OCI-LY7 (cell line): ENCODE measurements at regions not wholly inside any gene's neighbourhood (a gene's known extent, or its start where the extent isn't known, plus 50 kb on each side); places are given as distances from the start of the nearest gene placed in this dataset.

Experiments used
- BruUV-seq: library from RNA; stranded (reverse); fragments of 400-500 nt; replicated peaks from 2 replicates; lab custom pipeline; 2021; lab: Mats Ljungman, UMichigan
- CTCF ChIA-PET: fragments of 300-600 bp; sonication (Branson Sonifier 250); formaldehyde crosslinking; loops from one replicate; lab custom pipeline; 2022; ENCODE audit warnings: antibody characterized with exemption; ENCODE audit not compliant: unreplicated experiment; lab: Charles Lee
- POLR2A ChIA-PET: fragments of 300-600 bp; sonication (Branson Sonifier 250); formaldehyde crosslinking; loops from one replicate; lab custom pipeline; 2022; ENCODE audit warnings: antibody characterized with exemption; lab: Charles Lee
- DNase-seq: peaks from one replicate; pipeline ENCODE4 v3.0.0-alpha.2; 2015; ENCODE audit warnings: low spot score
- H2AFZ ChIP-seq: fragments of 200-600 bp; sonication (generic), shearing (Covaris generic); 2 replicates; pipeline ENCODE4 v1.6.1; 2014; ENCODE audit warnings: mild to moderate bottlenecking, antibody characterized with exemption, low read length, moderate library complexity
- H3K27ac ChIP-seq: fragments of 200-600 bp; sonication (generic); 2 replicates; pipeline ENCODE4 v1.5.1; 2014; ENCODE audit warnings: mixed run types, low read depth, mild to moderate bottlenecking, moderate library complexity, low read length, inconsistent platforms; ENCODE audit not compliant: poor library complexity, severe bottlenecking
- H3K36me3 ChIP-seq: fragments of 200-600 bp; sonication (generic); 2 replicates; pipeline ENCODE4 v1.6.1; 2014; ENCODE audit warnings: mild to moderate bottlenecking, antibody characterized with exemption, low read length, moderate library complexity, mixed read lengths; ENCODE audit not compliant: insufficient read depth
- H3K4me1 ChIP-seq: fragments of 200-600 bp; sonication (generic); 2 replicates; pipeline ENCODE4 v1.5.1; 2014; ENCODE audit warnings: mild to moderate bottlenecking, low read length; ENCODE audit not compliant: insufficient read depth, poor library complexity, severe bottlenecking
- H3K4me2 ChIP-seq: fragments of 200-600 bp; sonication (generic); 2 replicates; pipeline ENCODE4 v1.6.1; 2014; ENCODE audit warnings: mild to moderate bottlenecking, low read length
- H3K4me3 ChIP-seq: fragments of 200-600 bp; sonication (generic); 2 replicates; pipeline ENCODE4 v1.5.1; 2014; ENCODE audit warnings: mild to moderate bottlenecking, low read depth, low read length; ENCODE audit not compliant: poor library complexity, severe bottlenecking
- H3K79me2 ChIP-seq: fragments of 200-600 bp; sonication (generic); 2 replicates; pipeline ENCODE4 v1.6.1; 2016; ENCODE audit warnings: low read depth, mild to moderate bottlenecking, low read length, moderate library complexity, mixed read lengths; ENCODE audit not compliant: insufficient read depth
- H3K9me2 ChIP-seq: fragments of 200-600 bp; sonication (generic); 2 replicates; pipeline ENCODE4 v1.6.1; 2016; ENCODE audit warnings: mild to moderate bottlenecking, low read length, mixed read lengths; ENCODE audit not compliant: insufficient read depth
- H3K9me3 ChIP-seq: fragments of 200-600 bp; sonication (generic); 2 replicates; pipeline ENCODE4 v1.6.1; 2014; ENCODE audit warnings: mild to moderate bottlenecking, mixed run types, low read length, mixed read lengths
- H4K20me1 ChIP-seq: fragments of 200-600 bp; sonication (generic); 2 replicates; pipeline ENCODE4 v1.6.1; 2014; ENCODE audit warnings: mild to moderate bottlenecking, antibody characterized with exemption, low read length, moderate library complexity, mixed read lengths; ENCODE audit not compliant: insufficient read depth
- CTCF ChIP-seq: fragments of 200-600 bp; sonication (generic); conservative IDR thresholded peaks from 2 replicates; pipeline ENCODE4 v1.5.1; 2014; ENCODE audit warnings: mild to moderate bottlenecking, antibody characterized with exemption, low read length, moderate library complexity, mixed read lengths
- EZH2phosphoT487 ChIP-seq: fragments of 200-600 bp; sonication (generic); IDR thresholded peaks from 2 replicates; pipeline ENCODE4 v1.6.1; 2018; ENCODE audit warnings: low read depth, borderline replicate concordance, mild to moderate bottlenecking, mixed run types, antibody characterized with exemption, low read length, moderate library complexity, mixed read lengths
- intact Hi-C: fragments of 100-400 bp; cut with micrococcal nuclease; formaldehyde crosslinking; loops from one replicate; pipeline ENCODE4 v1.10.0; 2022; ENCODE audit not compliant: unreplicated experiment

- ChIA-PET POLR2A (interaction anchor here (0.6 kb wide), 1 partner anchor 209 kb away, joined by 3 read pairs; no protein-coding TSS in a partner anchor), CTCF (no interaction called here)
- intact Hi-C loops = loop anchor here (10.0 kb wide), 2 partner anchors 691 to 1341 kb away; no protein-coding TSS in a partner anchor
- BruUV-seq = no TSS peak
- H3K4me3 ChIP-seq = no peak overlapping the region
- H3K27ac ChIP-seq = no peak overlapping the region
- no peaks in the 10 kb centered on the region for H4K20me1 ChIP-seq
- no peaks in the 10 kb centered on the region for H3K4me1 ChIP-seq
- H3K4me2 ChIP-seq = no peak overlapping the region
- no peaks in the 10 kb centered on the region for H3K79me2 ChIP-seq
- no peak overlapping the region for H2AFZ ChIP-seq
- no peak for TF ChIP-seq CTCF
- TF ChIP-seq EZH2phosphoT487 = no peak
- H3K9me2 ChIP-seq = no peaks in the 10 kb centered on the region
- no peaks in the 10 kb centered on the region for H3K9me3 ChIP-seq
- H3K36me3 ChIP-seq = no peaks in the 10 kb centered on the region
- DNase-seq = no peak
These were observed 192.5 kb downstream of the NDFIP2 start for GRCh38 chr13:79673310-79673992.

- TF ChIP-seq EZH2phosphoT487 = no peak
- TF ChIP-seq CTCF = no peak
- intact Hi-C loops = loop anchor here (10.0 kb wide), 2 partner anchors 693 to 1343 kb away; no protein-coding TSS in a partner anchor
- DNase-seq = no peak
- POLR2A ChIA-PET = no interaction called here
- CTCF ChIA-PET = no interaction called here
- Histone ChIP-seq H4K20me1 (no peaks in the 10 kb centered on the region), H2AFZ (no peak overlapping the region), H3K9me2 (no peaks in the 10 kb centered on the region), H3K4me2 (no peak overlapping the region), H3K4me1 (no peaks in the 10 kb centered on the region), H3K9me3 (no peaks in the 10 kb centered on the region), H3K79me2 (no peaks in the 10 kb centered on the region), H3K36me3 (no peaks in the 10 kb centered on the region), H3K4me3 (no peak overlapping the region), H3K27ac (no peak overlapping the region)
- BruUV-seq = no TSS peak
These were observed 190.5 kb downstream of the NDFIP2 start for GRCh38 chr13:79671420-79671819.

DNA sequence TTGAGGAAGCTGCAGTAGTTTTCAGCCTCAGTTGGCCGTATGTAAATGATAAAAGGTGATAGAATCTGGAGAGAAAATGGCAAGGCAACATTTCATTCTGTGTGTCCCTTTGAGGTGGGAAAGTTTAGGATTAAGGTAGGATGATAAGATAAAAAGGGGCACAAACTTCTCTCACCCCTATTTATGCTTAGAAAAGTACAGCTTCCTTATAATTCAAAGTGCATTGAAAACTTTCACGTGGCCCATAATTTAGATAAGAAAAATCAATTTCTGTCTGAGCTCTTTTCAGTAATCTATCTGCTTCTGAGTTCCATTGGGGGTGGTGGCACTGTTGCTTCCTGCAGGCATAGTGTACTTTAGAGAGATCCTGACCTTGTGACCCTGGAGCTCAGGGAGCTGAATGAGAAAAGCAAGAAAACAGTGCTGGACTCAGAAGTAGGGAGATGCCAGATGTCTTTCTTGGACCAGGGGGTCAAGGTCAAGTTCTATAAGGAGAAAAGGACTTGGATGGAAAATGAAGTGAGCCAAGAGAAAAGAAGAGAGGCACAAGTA lies 187.3 kb downstream of the NDFIP2 start:
- no peaks in the 10 kb centered on the region for H4K20me1 ChIP-seq
- no peaks in the 10 kb centered on the region for H3K79me2 ChIP-seq
- no peaks in the 10 kb centered on the region for H3K9me2 ChIP-seq
- no peaks in the 10 kb centered on the region for H3K9me3 ChIP-seq
- no peaks in the 10 kb centered on the region for H3K4me1 ChIP-seq
- intact Hi-C loops = no loop called here
- no peaks in the 10 kb centered on the region for H3K36me3 ChIP-seq
- no peak overlapping the region for H2AFZ ChIP-seq
- no TSS peak for BruUV-seq
- H3K4me2 ChIP-seq = no peak overlapping the region
- TF ChIP-seq CTCF (no peak), EZH2phosphoT487 (no peak)
- CTCF ChIA-PET = no interaction called here
- DNase-seq = no peak
- POLR2A ChIA-PET = no interaction called here
- no peak overlapping the region for H3K4me3 ChIP-seq
- H3K27ac ChIP-seq = no peak overlapping the region
